ENCODE measurements at regions not wholly inside any gene's neighbourhood (a gene's known extent, or its start where the extent isn't known, plus 50 kb on each side); places are given as distances from the start of the nearest gene placed in this dataset.

DNA sequence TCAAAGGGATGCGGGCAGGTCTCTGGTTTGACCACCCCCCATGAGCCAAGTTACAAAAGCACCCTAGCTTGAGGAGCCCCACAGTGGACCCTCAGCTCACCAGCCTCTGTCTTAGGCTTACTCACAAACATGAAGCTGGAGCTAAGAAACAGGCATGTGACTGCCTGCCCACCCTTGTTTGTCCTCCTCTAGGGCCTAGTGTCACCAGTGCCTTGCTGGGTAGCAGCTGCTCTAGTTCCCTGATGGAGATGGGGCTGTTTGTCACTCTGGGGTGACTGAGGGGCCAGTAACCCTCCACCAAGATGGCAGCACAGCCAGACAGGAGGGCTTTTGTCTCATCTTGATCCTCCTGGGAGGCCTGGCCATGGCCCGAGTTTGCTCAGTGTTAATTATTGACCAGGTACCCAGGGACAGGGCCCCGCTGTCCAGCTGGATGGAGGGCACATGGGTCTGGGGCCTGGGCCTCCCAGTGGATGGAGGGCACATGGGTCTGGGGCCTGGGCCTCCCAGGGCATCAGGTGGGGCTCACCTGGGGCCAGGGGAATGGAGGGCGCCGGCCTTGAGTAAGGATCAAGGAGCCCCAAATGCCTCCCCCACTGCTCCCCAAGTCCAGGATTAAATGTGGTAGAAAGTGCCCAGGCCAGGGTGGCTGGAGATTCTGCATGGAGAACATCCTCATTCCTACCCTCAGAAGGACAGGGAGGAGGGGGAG is 185.9 kb upstream of the HAAO start:
- Histone ChIP-seq H2AFZ (ENCODE audit: low read depth, low read length, poor library complexity, severe bottlenecking) (no peak overlapping the region), H3K79me2 (ENCODE audit: insufficient read depth, low read length) (no peaks in the 10 kb centered on the region), H3K4me3 (replicated peaks in 1 of 2; ENCODE audit: low read depth in 1 of 2, low read length in 2 of 2) (no peak overlapping the region), H3K27ac (ENCODE audit: low read depth, low read length) (no peak overlapping the region), H3K27me3 (ENCODE audit: insufficient read depth, low read length) (no peaks in the 10 kb centered on the region), H3K9ac (ENCODE audit: low read length) (no peak overlapping the region), H3K4me1 (ENCODE audit: control insufficient read depth in 1 of 2, insufficient read depth in 2 of 2, low read length in 2 of 2) (peaks cover 0 to 4% of the 10 kb centered on the region in 2 experiments; a peak in 1 of 4 replicates), H4K20me1 (ENCODE audit: insufficient read depth) (no peaks in the 10 kb centered on the region), H3K36me3 (ENCODE audit: control insufficient read depth in 1 of 2, insufficient read depth in 2 of 2, low read length in 2 of 2) (no peaks in the 10 kb centered on the region), H3K9me3 (ENCODE audit: control insufficient read depth in 1 of 2, insufficient read depth in 1 of 2, low read depth in 1 of 2, low read length in 2 of 2) (no peaks in the 10 kb centered on the region), H3K9me2 (ENCODE audit: insufficient read depth) (no peaks in the 10 kb centered on the region), H3K4me2 (ENCODE audit: low read length) (no peak overlapping the region)
- TF ChIP-seq YY1 (IDR thresholded peaks at IDR 0.05; ENCODE audit: extremely low read depth, insufficient replicate concordance, low read depth, low read length) = no peak
- TF ChIP-seq SP1 (IDR thresholded peaks at IDR 0.05; ENCODE audit: low read depth) = no peak
- TF ChIP-seq EZH2phosphoT487 (IDR thresholded peaks at IDR 0.05; ENCODE audit: borderline replicate concordance) = no peak
- TF ChIP-seq TCF7L2 (IDR thresholded peaks at IDR 0.05; ENCODE audit: borderline replicate concordance, extremely low read depth, insufficient read depth, insufficient read length) = no peak
- TF ChIP-seq ZFX (IDR thresholded peaks at IDR 0.05) = no peak
- TF ChIP-seq FOSL1 (IDR thresholded peaks at IDR 0.05; ENCODE audit: low read depth) = no peak
- TF ChIP-seq CTCF (IDR thresholded peaks at IDR 0.05 in 2 of 3, conservative IDR thresholded peaks at IDR 0.05 in 1 of 3; ENCODE audit: borderline replicate concordance in 1 of 3, insufficient read depth in 1 of 3, low read depth in 2 of 3, low read length in 2 of 3) = no peak
- TF ChIP-seq ATF3 (IDR thresholded peaks at IDR 0.05) = no peak
- TF ChIP-seq ELF1 (IDR thresholded peaks at IDR 0.05; ENCODE audit: borderline replicate concordance, low read depth) = no peak
- ATAC-seq = no peak
- ChIA-PET RAD21 (ENCODE audit: low non-redundant PET in 1 of 2, low total read pairs in 2 of 2, uncharacterized antibody in 2 of 2, unreplicated experiment in 2 of 2) (no interaction called here), POLR2A (no interaction called here), CTCF (no interaction called here)
- intact Hi-C loops (cut with micrococcal nuclease) = loop anchor here (5.0 kb wide), 1 partner anchor 154 kb away; no protein-coding TSS in a partner anchor
- no TSS peak for BruUV-seq (replicated peaks)
- no peak for DNase-seq (ENCODE audit: low read depth, low spot score)
